IMR-90 (cell line): ENCODE measurements at regions not wholly inside any gene's neighbourhood (a gene's known extent, or its start where the extent isn't known, plus 50 kb on each side); places are given as distances from the start of the nearest gene placed in this dataset.

Source experiments
- CHD1 ChIP-seq: IDR thresholded peaks from 2 replicates; pipeline ENCODE4 v1.6.1; 2012; ENCODE audit warnings: low read depth, low read length, improper control_type of control experiment
- CTCF ChIP-seq: conservative IDR thresholded peaks from 2 replicates; pipeline ENCODE4 v1.5.1; 2012; ENCODE audit warnings: mild to moderate bottlenecking, low read depth, low read length, improper control_type of control experiment
- ELK1 ChIP-seq: fragments of 150-350 bp; IDR thresholded peaks from 2 replicates; pipeline ENCODE4 v1.6.1; 2016; ENCODE audit warnings: low read depth, mild to moderate bottlenecking, low read length, moderate library complexity, borderline replicate concordance
- MXI1 ChIP-seq: IDR thresholded peaks from 2 replicates; pipeline ENCODE4 v1.6.1; 2012; ENCODE audit warnings: low read depth, mild to moderate bottlenecking, low read length, moderate library complexity, borderline replicate concordance
- POLR2A ChIP-seq: IDR thresholded peaks from 2 replicates; pipeline ENCODE4 v1.6.1; 2012; ENCODE audit warnings: mild to moderate bottlenecking, low read depth, low read length
- RAD21 ChIP-seq: IDR thresholded peaks from 2 replicates; pipeline ENCODE4 v1.6.1; 2012; ENCODE audit warnings: low read length, improper control_type of control experiment
- USF2 ChIP-seq: fragments of 150-350 bp; IDR thresholded peaks from 2 replicates; pipeline ENCODE4 v1.6.1; 2017; ENCODE audit warnings: mild to moderate bottlenecking, antibody characterized with exemption, low read length, low read depth

- TF ChIP-seq RAD21 (no peak), ELK1 (no peak), CTCF (no peak), CHD1 (no peak), USF2 (no peak), POLR2A (no peak), MXI1 (no peak)
Observed at GRCh38 chr22:27591060-27591459, 210.5 kb downstream of the MN1 start.
